Endodermal cell (in vitro differentiated cells): ENCODE measurements at regions not wholly inside any gene's neighbourhood (a gene's known extent, or its start where the extent isn't known, plus 50 kb on each side); places are given as distances from the start of the nearest gene placed in this dataset.

Experiments
- DNase-seq: peaks from one replicate; pipeline ENCODE4 v3.0.0-alpha.2; 2017
- H3K27ac ChIP-seq: 2 replicates; pipeline ENCODE4 v1.5.1; 2013; ENCODE audit warnings: mild to moderate bottlenecking, low read depth, low read length, moderate library complexity
- H3K27me3 ChIP-seq: 2 replicates; pipeline ENCODE4 v1.6.1; 2013; ENCODE audit warnings: mild to moderate bottlenecking, low read length, moderate library complexity; ENCODE audit not compliant: insufficient read depth, control insufficient read depth, poor library complexity, severe bottlenecking
- H3K36me3 ChIP-seq: 2 replicates; pipeline ENCODE4 v1.7.0; 2013; ENCODE audit warnings: mild to moderate bottlenecking, low read length, moderate library complexity; ENCODE audit not compliant: control insufficient read depth, insufficient read depth
- H3K4me1 ChIP-seq: one replicate; pipeline ENCODE4 v1.7.0; 2013; ENCODE audit warnings: low read length; ENCODE audit not compliant: control insufficient read depth, insufficient read depth
- H3K4me3 ChIP-seq: 2 replicates; pipeline ENCODE4 v1.5.1; 2013; ENCODE audit warnings: mild to moderate bottlenecking, low read length, moderate library complexity
- H3K9ac ChIP-seq: 2 replicates; pipeline ENCODE4 v1.6.1; 2013; ENCODE audit warnings: mild to moderate bottlenecking, low read length, moderate library complexity; ENCODE audit not compliant: poor library complexity, severe bottlenecking; ENCODE audit errors: extremely low read depth
- H3K9me3 ChIP-seq: 2 replicates; pipeline ENCODE4 v1.6.1; 2013; ENCODE audit warnings: mild to moderate bottlenecking, low read length, moderate library complexity; ENCODE audit not compliant: control insufficient read depth
- H3K27ac Mint-ChIP-seq: 2 replicates; pipeline ENCODE4 v1.8.0; 2020; ENCODE audit warnings: mixed read lengths
- H3K27me3 Mint-ChIP-seq: 2 replicates; pipeline ENCODE4 v1.8.0; 2021; ENCODE audit warnings: mild to moderate bottlenecking, mixed read lengths; ENCODE audit not compliant: insufficient read depth
- H3K36me3 Mint-ChIP-seq: 2 replicates; pipeline ENCODE4 v1.8.0; 2020; ENCODE audit warnings: low read depth, mixed read lengths
- H3K4me1 Mint-ChIP-seq: 2 replicates; pipeline ENCODE4 v1.8.0; 2020; ENCODE audit warnings: mixed read lengths
- H3K4me3 Mint-ChIP-seq: 2 replicates; pipeline ENCODE4 v1.8.0; 2020; ENCODE audit warnings: mild to moderate bottlenecking, moderate library complexity, mixed read lengths
- H3K9me3 Mint-ChIP-seq: 2 replicates; pipeline ENCODE4 v1.8.0; 2020; ENCODE audit warnings: mild to moderate bottlenecking, mixed read lengths
- CTCF ChIP-seq: fragments of 200-600 bp; sonication (generic); conservative IDR thresholded peaks from 2 replicates; pipeline ENCODE4 v1.5.0; 2021; ENCODE audit warnings: antibody characterized with exemption, mild to moderate bottlenecking
- WGBS, 2 experiments: methylation state at CpG; one replicate each; pipeline versions ENCODE4 v1.1.5 to v1.1.7; 2013; ENCODE audit warnings: missing lambda C conversion rate in 2 of 2, mixed read lengths in 1 of 2; ENCODE audit not compliant: insufficient coverage in 1 of 2, insufficient read length in 1 of 2; 5-methylcytosine and 5-hydroxymethylcytosine counted together

- Histone ChIP-seq H3K27me3 (no peaks in the 10 kb centered on the region), H3K27ac (no peak overlapping the region), H3K9ac (no peak overlapping the region), H3K4me1 (peaks cover 2% of the 10 kb centered on the region), H3K9me3 (no peaks in the 10 kb centered on the region), H3K4me3 (no peak overlapping the region), H3K36me3 (no peaks in the 10 kb centered on the region)
- 80 to 90% methylated on average over 1 to 2 of the region's 2 CpGs for WGBS, 2 experiments
- no peak for TF ChIP-seq CTCF
- peaks cover 9% of the 10 kb centered on the region for H3K4me1 Mint-ChIP-seq
- no peak overlapping the region for H3K27ac Mint-ChIP-seq
- H3K9me3 Mint-ChIP-seq = no peaks in the 10 kb centered on the region
- H3K27me3 Mint-ChIP-seq = no peaks in the 10 kb centered on the region
- no peak overlapping the region for H3K4me3 Mint-ChIP-seq
- H3K36me3 Mint-ChIP-seq = no peaks in the 10 kb centered on the region
- DNase-seq = no peak
Measured at GRCh38 chr4:119873794-119874325, 192.8 kb downstream of the MAD2L1 start.

GRCh38 chr4:119873132-119873531 is 193.5 kb downstream of the MAD2L1 start:
- H3K27me3 Mint-ChIP-seq = no peaks in the 10 kb centered on the region
- no peaks in the 10 kb centered on the region for H3K9me3 Mint-ChIP-seq
- no peaks in the 10 kb centered on the region for H3K27me3 ChIP-seq
- TF ChIP-seq CTCF = peak; percentile 33
- no peak overlapping the region for H3K4me3 Mint-ChIP-seq
- H3K27ac Mint-ChIP-seq = no peak overlapping the region
- H3K36me3 Mint-ChIP-seq = no peaks in the 10 kb centered on the region
- no peaks in the 10 kb centered on the region for H3K36me3 ChIP-seq
- H3K27ac ChIP-seq = no peak overlapping the region
- no peak for DNase-seq
- H3K4me3 ChIP-seq = no peak overlapping the region
- H3K4me1 ChIP-seq = peaks cover 2% of the 10 kb centered on the region
- peaks cover 9% of the 10 kb centered on the region for H3K4me1 Mint-ChIP-seq
- H3K9ac ChIP-seq = no peak overlapping the region
- H3K9me3 ChIP-seq = no peaks in the 10 kb centered on the region

- no peak overlapping the region for H3K9ac ChIP-seq
Measured at GRCh38 chr4:119872371-119873016, 194.2 kb downstream of the MAD2L1 start.

More at GRCh38 chr4:119872371-119873016, 194.2 kb downstream of the MAD2L1 start:
- H3K4me3 Mint-ChIP-seq = no peak overlapping the region
- H3K4me1 Mint-ChIP-seq = peaks cover 9% of the 10 kb centered on the region
- DNase-seq = no peak
- Histone ChIP-seq H3K4me3 (no peak overlapping the region), H3K27ac (no peak overlapping the region), H3K4me1 (peaks cover 2% of the 10 kb centered on the region), H3K9me3 (no peaks in the 10 kb centered on the region), H3K27me3 (no peaks in the 10 kb centered on the region), H3K36me3 (no peaks in the 10 kb centered on the region)
- no peak for TF ChIP-seq CTCF
- H3K9me3 Mint-ChIP-seq = no peaks in the 10 kb centered on the region
- H3K36me3 Mint-ChIP-seq = no peaks in the 10 kb centered on the region
- 90 to 100% methylated on average over 2 of the region's 2 CpGs for WGBS, 2 experiments
- no peak overlapping the region for H3K27ac Mint-ChIP-seq
- H3K27me3 Mint-ChIP-seq = no peaks in the 10 kb centered on the region
